GM18870 (cell line): ENCODE measurements at regions not wholly inside any gene's neighbourhood (a gene's known extent, or its start where the extent isn't known, plus 50 kb on each side); places are given as distances from the start of the nearest gene placed in this dataset.
"Not testable (repeated sequence)": the region's sequence is repeated elsewhere in the genome, so short reads cannot be mapped to it uniquely, and the experiment has no call there.

Experiments
- ATAC-seq: cut with Tn5 transposase; IDR thresholded peaks from one replicate; pipeline ENCODE4 v1.9.1; 2021; ENCODE audit warnings: moderate library complexity; ENCODE audit not compliant: unreplicated experiment

DNA sequence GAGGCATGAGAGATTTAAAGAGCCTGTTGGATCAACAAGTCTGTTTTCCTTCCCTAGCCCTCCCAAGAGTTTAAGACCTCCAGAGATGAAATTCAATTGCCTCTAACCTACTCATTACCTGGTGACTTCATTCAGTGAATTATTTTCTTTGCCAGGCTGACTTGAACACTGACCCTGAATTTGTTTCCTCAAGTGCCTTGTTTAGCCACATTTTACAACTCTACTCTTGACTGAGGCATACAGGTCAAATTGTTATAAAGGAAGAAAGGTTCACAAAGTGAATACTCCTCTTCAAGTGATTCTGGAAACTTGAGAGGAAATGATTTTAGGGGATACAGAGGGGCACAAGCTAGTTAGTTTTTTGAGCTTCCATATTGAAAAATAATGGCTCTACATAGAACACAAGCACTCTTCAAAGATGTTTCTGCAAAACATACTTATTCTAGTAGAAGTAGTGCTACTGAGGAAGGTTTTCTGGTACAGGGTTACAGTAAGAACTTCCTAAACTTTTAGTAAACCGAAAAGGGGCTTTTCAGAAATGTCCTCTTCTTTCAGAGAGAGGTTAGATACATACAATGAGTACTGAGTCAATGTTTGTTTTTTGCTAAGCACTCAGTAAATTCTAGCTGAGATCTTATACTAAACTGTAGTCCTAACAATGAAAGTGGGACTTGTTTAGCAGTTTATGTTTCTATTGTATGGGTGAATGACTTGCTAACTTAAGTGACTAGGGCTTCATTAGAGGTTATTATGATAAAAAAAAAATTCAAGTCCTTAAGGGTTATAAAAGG is 137.4 kb upstream of the SATB1 start:
- no peak for ATAC-seq

DNA sequence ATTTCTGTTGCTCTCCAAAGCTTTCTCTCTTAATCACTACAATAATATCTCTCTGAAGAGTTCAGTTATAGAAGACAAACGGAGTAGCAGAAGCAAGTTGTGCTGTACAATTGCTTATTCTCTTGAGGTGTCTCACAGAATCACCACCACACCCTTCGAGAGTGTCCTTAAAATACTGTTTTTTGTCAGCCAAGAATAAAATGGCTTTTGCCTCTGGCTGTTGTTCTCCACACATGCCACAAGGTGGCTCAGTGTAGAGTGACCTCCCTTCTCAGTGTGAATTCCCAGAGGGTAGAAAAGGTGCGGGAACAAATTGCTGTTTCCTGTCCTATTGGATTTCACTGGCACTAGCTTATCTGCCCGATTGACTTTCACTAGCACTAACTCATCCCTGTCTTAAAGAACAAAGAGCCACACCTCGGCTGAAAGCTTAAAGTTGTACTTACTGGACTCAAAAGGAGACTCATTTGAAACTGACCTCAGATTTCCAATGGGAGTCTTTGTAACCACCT is 134.2 kb upstream of the SATB1 start:
- peak; percentile 44 for ATAC-seq

DNA sequence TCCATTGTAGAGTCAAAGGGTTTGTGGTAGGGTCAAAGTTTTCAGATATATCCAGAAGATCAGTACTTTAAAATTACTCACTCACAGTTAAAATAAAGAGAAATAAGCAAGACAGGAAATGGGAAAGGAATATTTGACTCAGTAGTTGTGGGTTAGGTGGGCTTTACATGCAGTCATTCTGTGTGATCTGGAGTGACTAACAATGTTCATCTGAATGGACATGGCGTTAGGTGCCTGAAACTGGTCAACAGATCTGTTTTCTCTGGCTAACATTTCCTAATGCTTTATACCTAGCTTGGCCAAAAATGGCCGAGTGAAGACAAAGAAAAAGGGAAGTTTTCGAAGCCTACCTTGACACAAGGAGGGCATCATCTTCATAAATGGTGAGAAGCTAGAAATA is 133.4 kb upstream of the SATB1 start:
- no peak for ATAC-seq

DNA sequence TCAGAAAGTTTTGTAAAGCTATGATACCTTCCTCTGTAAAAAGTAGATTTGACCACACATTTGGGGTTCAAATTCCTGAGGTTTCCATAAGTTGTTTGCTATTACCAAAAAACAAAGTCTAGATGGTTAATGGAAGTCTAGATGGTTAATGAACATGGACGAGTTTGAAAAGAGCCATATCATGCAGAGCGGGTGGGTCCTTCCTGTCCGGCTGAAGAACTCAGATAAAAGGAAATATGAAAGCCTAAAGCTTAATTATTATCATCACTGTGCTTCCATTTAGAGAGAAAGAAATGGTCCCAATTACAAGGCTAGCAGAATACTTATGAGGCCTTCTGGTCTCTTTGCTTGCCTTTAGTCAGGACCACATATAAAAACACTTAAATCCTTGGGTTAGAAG is 132.1 kb upstream of the SATB1 start:
- no peak for ATAC-seq

DNA sequence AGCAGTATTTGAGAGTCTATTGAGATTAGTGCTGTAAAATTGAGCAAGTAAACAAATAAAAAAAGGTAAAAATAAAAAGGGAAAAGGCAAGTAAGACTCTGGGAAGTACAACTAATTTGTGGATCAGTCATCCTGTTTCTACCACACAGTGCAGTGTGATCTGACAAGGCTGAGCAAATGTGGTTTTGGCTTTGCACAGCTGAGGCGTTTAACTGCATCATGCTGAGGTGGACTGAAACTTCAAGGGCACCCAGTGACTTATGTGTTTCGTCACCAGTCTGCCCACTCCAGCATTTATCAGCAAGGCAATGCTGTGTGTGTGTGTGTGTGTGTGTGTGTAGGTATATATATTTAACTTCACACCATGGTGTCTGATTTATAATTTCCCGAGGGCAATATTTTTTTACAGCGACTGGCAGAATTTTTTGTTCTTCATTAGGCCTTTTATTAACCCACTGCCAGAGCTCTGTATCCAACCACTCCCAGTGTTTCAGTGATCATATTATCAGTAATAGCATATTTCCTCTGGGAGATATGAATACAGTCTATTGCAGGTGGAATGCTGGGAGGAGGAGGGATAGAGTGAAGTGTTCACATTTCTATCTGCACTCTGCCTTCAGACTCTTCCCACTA is 131.5 kb upstream of the SATB1 start:
- peak; percentile 81 for ATAC-seq

DNA sequence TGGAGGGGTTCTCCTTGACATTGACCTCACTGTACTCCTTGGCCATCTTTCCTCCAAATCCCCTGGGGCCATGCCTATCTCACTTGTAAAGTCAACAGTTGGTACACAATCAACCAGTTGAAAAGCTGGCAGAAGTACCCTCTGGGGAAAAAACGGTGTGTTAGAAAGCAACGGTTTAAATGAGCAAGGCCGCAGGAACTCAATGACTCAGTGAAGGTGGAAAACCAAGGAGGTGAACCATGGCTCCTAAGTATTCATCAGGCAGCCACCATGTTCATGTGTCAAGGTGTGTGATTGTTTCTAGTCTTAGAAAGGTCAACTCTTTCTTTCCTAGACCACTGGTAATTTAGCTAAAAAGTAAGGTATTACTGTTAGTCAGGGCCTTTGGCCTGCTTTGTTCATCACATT is 130.9 kb upstream of the SATB1 start:
- peak; percentile 13 for ATAC-seq

DNA sequence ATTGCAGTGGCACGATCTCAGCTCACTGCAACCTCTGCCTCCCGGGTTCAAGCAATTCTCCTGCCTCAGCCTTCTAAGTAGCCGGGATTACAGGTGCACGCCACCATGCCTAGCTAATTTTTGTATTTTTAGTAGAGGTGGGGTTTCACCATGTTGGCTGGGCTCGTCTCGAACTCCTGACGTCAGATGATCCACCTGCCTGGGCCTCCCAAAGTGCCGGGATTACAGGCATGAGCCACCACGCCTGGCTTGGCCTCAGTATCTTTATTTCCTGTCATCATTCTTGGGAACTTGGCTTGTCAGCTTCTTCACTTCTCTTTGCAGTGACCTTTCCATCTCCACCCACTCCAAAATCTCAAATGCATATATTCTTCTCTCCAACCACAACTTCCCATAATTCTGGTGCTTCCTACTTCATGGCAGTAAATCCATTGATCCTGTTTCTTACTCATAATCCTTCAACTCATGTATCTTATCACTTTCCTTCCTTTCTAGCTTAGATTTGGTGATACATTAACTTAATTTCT is 127.5 kb upstream of the SATB1 start:
- not testable (repeated sequence) for ATAC-seq

DNA sequence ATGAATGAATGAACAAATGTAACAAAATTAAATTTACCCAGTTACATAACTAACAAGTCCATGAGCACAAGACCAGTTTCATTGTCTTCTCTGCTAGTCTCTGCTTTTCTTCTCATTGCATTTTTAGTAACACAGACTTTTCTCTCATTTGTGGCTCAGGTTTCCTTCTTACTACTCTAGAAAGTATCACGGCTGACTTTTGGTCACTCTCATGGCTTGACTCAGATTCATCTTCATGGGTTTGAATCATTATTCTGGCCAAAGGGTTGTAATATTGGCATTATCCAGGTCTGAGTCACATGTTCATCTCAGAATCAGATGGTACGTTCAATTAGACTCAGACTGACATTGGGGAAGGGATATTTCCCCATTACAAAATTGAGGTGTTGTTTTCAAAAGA is 121.5 kb upstream of the SATB1 start:
- peak; percentile 61 for ATAC-seq

DNA sequence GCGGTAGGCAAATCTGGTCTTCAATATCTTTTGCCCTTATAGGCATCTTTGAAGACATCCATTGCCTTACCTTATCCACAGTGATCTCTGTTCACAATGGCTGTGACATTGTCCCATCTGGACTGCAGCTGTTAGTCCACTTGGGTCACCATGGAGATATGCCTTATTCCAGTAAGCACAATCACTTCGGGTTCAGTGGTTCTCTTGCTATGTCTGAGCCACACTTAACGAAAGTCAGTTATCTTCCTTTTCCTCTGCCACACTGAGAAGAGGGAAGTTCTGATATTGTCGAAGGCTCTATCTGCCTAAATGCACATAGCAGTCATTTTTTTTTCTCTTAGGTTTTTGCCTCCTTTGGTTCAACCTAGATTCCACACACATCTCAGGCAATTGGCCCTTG is 119.0 kb upstream of the SATB1 start:
- no peak for ATAC-seq

DNA sequence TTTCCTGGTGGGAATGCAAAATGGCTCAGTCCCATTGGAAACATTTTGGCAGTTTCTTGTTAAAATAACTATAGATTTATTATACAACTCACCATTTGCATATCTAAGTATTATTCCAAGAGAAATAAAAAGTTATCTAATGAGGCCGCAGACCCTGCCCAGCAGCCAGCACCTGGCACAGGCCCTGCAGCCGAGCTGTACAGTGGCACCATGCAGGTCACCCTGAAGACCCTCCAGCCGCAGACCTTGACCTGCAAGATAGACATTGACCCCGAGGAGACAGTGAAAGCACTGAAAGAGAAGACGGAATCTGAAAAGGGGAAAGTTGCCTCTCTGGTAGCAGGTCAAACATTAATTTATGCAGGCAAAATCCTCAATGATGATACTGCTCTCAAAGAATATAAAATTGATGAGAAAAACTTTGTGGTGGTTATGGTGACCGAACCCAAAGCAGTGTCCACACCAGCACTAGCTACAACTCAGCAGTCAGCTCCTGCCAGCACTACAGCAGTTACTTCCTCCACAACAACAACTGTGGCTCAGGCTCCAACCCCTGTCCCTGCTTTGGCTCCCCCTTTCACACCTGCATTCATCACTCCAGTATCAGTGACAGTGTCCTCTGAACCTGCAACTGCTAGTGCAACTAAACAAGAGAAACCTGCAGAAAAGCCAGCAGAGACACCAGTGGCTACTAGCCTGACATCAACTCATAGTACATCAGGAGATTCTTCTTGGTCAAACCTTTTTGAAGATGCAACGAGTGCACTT is 113.5 kb upstream of the SATB1 start:
- ATAC-seq = no peak

DNA sequence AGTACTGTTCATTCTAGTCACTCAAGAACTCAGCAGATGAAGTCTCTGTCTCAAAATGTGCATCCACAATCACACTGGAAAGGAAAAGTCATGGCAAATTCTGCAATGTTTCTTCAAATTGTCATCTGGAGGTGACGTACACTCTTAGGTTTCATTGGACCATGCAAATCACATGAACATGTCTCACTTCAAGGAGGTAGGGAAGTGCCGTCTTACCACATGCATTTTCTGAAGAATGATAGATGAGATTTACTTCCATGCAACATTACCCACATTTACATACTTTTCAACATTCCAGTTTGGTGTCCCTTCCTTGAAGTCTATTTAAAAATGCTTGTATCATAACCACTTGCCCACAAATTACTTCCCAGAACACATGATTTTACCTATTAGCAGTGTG is 107.9 kb upstream of the SATB1 start:
- ATAC-seq = no peak

DNA sequence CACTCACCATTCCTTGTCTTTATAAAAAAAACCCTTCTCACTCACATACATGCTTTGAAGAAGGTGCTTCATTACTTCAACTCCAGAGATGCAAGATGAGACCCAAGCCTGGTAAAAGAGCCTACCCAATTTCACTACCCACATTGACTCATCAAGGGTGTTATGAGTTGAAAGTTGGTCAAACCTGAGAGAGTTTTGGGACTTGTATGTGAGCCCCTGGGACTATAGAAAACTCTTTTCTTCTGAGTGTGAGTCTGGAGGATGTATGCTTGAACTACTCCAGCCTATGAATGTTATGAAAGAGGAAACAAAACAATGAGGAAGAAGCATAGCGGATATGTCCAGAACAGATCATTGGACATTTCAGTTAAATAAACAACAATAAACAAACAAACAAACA is 106.5 kb upstream of the SATB1 start:
- peak; percentile 96 for ATAC-seq

DNA sequence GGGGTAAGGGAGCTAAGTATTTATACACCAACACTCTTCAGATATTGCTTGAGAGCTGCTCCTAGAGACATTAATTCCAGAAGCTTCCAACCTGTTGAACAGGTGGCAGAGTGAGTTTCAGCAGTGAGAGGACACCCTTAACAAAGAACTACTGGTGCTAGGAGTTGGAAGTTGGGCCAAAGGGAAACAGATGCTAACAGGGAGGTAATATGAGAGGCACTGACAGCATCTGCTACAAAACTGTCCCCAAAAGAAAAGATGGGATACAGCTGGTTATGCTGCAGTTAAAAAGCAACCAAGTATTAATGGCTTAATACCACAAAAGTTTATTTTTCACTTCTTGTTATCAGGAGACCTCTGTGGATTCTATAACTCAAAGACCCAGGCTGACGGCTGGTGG is 104.5 kb upstream of the SATB1 start:
- ATAC-seq = no peak

DNA sequence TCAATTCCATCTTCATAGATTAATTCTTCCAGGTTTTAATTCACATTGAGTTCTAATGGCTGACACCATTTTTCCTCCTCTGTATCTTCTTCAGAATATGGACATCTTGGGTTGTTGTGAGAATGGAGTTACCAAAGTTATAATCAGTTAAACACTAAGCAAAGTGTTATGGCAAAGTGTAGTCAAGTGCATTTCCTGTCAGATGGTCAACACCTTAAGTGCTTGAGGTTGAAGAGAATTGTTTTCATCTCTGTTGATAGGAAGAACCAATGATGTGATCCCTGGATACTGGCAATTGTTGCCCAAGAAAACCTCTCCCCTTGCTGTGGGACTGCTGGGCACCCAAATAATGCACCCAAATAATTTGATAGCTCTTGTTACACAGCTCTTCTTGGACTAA is 102.6 kb upstream of the SATB1 start:
- ATAC-seq = no peak

DNA sequence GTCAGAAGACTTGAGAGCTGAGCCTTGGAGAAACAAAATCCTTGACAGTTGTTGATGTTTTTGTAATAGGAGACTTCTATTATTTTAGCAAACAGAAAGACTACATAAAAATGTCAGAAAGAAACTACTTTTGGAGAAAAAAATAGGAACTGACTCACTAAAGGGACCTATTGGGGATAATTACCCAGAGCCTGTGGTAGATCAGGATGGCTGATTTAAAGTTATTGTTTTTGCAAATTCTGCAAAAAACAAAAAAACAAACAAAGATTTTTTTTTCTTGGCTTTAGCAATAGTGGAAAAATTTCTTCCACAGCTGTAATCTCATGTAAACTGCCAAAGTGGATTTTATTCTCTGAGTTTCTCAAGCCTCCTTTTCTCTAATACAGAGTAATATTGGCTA is 101.5 kb upstream of the SATB1 start:
- no peak for ATAC-seq

DNA sequence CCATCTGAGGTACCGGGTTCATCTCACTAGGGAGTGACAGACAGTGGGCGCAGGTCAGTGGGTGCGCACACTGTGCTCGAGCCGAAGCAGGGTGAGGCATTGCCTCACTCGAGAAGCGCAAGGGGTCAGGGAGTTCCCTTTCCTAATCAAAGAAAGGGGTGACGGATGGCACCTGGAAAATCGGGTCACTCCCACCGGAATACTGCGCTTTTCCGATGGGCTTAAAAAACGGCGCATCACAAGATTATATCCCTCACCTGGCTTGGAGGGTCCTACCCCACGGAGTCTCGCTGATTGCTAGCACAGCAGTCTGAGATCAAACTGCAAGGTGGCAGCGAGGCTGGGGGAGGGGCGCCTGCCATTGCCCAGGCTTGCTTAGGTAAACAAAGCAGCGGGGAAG is 91.0 kb upstream of the SATB1 start:
- not testable (repeated sequence) for ATAC-seq

DNA sequence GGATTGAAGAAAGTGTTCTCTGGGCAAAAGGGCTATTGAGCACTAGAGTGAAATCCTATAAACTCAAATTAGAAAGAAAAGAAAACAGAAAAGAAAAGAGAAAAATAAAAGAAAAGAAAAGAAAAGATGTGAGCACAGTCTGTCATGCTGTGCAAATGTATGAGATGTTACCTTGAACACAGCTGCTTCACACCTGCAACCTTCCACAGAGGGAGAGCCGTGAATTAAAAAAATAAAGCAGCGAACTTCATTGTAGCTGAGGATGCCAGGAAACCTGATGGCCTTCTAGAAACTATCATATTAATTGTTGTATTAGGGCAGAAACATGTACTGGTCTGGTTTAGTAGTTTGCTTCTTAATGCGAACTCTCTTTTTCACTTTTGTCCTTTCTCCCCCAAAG is 88.0 kb upstream of the SATB1 start:
- ATAC-seq = no peak

DNA sequence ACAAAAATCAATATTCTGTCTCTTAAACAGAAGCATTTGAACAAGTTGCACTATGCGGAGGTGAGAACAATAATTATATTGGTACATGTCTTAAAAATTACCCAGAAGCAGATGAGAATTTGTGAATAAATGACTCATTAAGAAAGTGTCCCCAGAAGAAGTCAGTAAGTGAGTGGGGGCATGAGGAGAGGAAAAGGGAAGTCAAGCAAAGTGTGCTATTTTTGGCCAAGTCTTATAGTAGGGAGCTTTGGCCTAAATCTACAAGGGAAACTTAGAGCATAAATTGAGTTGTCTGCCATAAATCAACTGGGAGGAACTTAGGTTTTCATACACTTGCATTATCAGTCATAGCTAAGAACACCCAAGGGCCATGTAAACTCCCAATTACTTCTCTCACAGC is 86.9 kb upstream of the SATB1 start:
- peak; percentile 62 for ATAC-seq

DNA sequence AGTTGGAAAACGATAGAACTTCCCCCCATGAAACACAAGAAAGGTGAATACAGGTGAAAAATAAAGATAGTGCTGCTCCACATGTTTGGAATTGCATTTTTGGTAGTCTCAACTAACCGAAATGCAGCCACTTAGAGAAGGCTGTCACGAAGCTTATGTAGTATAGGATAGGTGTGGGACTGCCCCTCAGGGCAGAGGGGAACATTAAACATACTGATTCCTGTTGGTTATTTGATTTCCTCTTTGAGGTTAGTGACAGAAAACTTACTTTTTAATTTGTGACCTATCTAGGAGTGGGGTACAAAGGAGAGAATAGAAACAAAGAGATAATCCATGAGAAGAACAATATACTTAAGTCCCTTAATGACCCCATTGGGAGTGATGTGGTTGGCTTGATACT is 85.8 kb upstream of the SATB1 start:
- ATAC-seq = no peak

DNA sequence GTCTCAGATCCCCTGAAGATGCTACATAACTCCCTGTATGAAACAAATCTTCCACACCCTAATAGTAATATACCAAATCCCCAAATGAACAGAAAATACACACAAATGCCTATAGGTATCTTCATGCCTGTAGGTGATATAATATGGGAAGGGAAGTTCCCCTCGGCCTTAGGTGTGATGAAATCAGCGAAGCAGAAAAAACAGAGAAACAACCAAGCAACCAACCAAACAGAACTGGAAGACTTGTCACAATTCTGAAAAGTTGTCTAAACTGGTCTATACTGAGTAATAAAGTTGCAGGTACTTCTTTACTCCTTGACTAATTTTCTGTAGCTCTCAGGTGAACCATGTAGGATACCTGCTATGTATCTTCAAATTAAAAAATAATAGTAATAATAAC is 82.2 kb upstream of the SATB1 start:
- no peak for ATAC-seq

DNA sequence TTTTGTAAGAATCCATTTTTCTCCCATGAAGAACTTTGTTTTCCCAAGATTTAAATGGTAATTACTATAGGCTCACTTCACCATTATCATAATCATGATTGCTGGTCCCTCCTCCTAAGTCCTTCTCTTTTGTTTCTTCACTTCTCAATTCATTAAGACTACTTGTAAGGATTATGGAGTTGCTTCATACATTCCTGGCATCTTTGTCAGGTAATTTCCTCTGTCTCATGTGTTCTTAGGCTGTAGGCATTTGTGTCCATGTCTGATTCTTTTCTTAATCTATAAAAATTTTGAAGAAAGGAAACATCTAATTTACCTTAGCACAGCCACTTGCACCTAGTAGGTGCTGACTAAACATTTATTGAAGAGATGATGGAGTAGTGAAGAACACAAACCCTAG is 79.9 kb upstream of the SATB1 start:
- no peak for ATAC-seq
